NCI-H128 (cell line): ENCODE measurements at regions not wholly inside any gene's neighbourhood (a gene's known extent, or its start where the extent isn't known, plus 50 kb on each side); places are given as distances from the start of the nearest gene placed in this dataset.

Experiments used
- DNase-seq: peaks from one replicate; lab custom pipeline; 2025; ENCODE audit not compliant: unreplicated experiment; lab: John Stamatoyannopoulos, UW

DNA sequence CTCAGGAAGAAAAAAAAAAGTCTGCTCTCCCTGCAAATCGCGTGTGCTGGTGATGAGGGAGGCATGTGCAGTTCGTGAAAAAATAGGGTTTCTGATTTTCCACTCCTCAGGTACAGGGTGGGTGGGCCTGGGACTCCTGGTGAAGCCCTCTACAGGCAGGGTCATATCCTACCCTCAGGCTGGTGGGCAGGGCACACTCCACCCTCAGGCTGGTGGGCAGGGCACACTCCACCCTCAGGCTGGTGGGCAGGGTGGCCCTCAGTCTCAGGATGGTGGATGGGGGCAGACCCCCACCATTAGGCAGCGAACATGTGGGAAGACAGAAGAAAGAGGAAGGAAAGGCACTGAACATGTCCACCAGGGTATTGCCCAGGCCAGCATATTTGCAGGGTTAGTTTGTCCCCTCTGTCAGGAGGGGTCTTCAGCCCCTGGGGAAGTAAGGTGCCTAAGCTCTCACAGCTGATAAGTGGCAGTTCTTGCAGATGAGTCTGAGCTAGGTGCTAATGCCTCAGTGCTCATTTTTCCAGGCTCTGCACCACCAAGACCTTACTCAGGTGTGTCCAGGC, 95.2 kb upstream of the RAB6C start:
- DNase-seq, result no peak

GRCh38 chr2:129885735-129886134, 93.7 kb upstream of the RAB6C start:
- DNase-seq, result no peak

DNA sequence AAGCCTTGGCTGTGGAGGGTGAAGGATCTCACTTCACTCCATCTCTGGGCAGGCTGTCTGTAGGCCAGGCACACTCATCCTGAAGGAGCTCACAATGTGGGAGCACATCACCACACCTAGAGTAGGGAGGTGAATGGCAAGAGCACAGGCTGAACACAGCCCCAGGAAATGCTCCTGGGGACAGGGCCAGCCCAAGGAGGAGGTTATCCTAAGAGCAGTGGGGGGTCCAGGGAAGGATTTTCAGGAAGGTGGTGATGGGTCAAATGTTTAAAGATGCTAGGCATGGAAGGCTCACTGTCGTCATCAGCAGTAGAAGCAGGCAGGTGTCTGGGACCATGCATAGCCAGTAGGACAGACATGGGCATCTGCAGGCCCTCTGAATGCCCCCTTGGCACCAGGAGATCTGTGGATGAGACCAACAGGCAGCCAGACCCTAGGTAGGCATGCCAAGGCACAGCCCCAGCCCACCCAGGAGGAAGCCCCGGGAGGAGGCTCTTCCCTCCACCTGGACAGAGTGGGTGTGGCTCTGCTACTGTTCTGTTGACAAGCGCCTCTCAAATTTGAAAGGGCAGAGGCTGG, 91.7 kb upstream of the RAB6C start:
- no peak for DNase-seq

DNA sequence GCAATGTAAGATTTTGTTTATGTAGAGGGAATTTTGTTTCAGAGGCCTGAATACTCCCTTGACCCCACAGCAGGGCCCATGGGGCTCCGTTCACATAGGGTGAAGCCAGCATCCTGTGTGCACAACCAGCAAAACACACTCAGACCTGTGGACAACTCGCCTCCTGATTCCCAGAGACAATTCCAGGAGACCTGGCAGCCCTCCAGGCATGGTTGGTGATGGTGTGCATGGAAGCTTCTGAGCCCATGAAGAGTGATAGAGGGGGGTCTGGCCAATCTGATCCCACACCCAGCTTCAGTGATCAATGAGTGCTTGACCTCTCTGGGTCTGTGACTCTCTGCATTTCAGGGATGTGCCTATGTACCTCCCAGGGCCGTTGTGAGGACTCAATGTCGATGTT, 91.0 kb upstream of the RAB6C start:
- DNase-seq, result no peak

- no peak for DNase-seq
Observed at GRCh38 chr2:129888896-129889295, 90.6 kb upstream of the RAB6C start.

DNA sequence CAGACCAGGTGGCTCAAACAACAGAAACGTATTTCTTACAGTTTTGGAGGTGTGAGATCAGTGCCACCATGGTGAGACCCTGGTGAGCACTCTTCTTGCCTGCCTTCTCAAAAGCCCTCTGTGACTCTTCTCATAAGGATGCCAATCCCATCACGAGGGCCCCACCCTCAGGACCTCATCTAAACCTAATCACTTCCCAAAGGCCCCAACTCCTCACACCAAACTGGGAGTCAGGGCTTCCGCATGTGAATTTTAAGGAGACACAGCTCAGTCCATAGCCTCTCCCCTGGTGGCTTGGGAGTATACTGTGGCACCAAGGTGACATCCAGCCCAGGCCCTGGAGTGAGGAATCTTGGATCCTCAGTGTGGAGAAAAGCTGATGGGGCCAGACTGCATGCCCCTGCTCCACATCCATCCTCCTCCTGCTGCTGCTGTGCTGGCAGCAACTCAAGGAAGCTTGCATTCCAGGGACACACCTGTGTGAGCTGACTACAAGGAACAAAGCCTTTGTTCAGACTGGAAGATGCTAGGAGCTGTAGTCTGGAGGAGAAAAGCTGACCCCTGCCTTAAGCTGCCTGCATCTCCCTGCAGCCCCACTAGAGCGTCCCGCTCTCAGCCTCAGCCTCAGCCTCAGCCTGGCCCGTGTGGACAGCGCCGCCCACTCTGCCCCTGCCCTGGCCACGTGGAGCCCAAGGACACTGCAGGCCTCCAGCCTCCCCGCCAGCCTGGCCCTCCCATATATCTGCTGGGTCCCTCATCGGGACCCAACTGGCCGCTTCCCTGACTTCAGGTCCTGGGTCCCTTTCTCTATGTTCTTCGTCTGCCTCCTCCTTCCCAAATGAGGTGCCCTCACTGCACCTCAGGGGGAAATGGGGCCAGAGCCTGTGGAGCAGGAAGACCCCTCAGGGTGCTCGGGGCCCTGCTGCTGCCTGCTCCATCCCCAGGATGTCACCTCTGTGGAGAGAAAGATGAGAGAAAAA, 87.8 kb upstream of the RAB6C start:
- DNase-seq, result no peak

GRCh38 chr2:129892360-129892759, 87.1 kb upstream of the RAB6C start:
- DNase-seq, result no peak

DNA sequence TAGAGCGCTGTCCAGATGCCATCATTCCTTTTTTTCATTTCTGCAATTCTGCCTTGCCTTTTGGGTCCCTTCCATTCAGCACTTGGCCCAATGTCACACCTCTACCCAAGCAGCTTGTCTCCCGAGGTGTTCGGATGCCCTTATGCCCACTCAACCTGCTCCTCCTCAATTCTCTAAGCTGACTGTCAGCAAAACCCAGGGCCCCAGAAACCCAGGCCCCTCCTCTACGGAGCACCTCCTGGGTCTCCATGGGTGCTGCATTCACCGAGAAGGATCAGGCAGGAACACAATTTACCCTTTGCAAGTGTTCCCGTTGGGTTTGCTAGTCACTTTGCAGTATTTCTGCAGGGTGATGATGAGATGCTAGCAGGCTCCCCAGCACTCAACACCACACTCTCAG, 86.7 kb upstream of the RAB6C start:
- no peak for DNase-seq

DNA sequence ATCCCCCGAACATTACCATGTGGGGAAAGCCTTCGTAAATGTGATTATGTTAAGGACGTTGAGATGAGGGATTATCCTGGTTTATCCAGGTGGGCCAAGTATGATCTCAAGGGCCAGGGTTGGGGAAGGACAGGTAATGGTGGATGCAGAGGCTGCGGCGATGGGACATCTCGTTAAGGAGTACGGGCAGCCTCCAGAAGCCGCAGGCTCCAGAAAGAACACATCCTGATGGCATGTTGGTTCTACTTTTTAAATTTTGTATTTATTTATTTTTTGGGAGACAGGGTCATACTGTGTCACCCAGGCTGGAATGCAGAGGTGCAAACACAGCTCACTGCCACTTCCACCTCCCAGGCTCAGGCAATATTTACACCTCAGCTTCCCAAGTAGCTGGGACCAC, 86.2 kb upstream of the RAB6C start:
- DNase-seq, result no peak

GRCh38 chr2:129894616-129895015, 84.8 kb upstream of the RAB6C start:
- DNase-seq, result no peak

DNA sequence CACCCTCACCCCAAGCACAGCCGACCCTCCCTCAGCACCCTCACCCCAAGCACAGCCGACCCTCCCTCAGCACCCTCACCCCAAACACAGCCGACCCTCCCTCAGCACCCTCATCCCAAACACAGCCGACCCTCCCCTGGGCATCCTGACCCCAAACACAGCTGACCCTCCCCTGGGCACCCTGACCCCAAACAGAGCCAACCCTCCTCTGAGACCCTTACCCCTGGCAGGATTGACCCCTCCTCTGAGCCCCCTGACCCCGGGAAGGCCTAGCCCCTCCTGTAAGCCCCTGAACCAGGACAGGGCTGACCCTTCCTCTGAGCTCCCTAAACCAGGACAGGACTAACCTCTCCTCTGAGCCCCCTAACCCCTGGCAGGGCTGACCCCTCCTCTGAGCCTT, 84.4 kb upstream of the RAB6C start:
- no peak for DNase-seq

DNA sequence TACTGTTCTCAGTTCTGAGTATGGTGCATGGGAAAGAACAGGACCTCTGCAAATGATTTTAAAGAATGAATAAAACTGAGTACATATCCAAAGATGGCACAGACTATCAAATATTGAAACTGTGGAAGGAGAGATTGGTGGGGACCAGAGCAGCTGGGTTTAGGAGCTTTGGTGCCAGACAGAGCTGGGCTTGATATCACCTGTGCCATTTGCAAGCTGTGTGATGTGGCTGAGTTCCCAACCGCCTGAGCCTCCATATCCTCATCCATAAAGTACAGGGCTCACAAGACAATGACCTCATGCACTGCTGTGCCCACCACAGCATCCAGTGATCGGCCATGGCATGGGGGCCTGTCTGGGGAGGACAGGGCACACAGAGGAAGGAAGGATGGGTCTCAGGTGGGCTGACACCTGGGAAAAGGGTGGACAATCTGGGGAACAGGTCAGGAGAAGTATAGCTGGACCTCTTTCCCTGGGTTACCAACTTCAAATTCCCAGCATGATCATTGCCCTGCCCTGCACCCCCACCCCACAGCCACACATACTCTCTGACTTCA, 83.9 kb upstream of the RAB6C start:
- DNase-seq, result no peak

DNA sequence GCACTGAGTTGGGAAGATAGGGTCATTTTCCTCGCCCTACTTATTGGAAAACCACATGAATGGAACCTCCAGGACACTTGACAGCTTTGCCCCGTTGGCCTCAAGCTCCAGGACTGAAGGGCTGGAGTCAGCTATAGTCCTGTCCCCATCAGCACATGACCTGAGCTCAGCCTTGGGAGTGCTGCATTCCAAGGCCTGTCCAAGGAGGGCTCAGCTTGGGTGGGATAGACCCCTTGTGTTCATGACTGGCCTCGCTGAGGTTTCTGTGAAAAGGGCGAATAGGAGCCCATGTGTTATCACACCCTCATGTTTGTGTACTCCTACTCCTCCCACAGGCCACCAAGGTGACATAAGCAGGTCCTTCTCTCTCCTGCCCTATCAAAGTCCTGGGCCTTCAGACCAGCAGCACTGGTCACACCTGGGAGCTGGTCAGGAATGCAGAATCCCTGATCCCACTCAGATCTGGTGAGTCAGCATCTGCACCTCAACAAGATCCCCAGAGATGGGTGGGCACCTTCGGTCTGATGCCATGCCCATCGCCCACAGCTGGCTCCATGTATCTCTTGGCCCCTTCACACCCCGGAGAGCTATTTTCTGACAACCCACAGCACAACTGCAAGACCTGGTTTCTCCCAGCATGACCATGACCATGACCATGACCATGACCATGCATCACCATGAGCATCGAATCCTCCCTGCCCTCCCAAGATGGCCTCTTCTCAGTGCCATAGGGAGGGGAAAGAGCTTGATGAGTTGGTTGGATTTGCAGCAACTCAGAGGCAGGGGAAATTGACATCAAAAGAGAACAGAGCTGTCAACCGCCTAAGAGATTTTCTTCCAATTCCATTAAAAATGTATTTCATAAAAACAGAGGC, 83.0 kb upstream of the RAB6C start:
- DNase-seq, result no peak

DNA sequence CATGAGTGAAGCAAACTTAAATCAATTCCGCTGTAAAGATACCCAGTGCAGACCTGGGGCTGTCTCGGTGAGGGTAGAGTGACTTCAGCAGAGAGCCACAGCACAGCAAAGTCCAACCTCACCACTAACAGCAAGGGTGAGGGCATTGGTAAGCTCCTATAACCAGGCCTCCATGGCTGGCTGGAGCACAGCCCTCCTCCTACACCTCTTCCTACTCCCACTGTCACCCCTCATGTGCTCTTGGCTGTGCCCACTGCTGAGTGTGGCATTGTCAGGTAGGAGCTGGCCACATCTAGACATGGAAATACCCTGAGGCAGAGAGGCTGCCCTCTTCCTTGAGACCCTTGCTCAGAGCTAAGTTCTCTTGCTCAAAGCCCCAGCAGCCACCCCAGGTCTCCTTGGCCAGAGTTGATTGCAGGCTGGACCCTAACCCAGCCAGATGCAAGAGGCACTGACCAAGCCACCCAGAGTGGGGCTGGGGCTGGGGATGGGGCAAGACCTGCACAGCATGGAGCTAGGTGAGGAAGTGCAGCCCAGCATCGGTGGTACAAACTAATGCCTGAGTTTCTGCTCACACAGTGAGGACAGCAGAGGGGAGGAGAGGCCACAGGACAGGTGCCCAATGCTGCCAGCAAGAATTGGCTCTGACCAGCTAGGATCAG, 77.6 kb upstream of the RAB6C start:
- DNase-seq, result no peak

DNA sequence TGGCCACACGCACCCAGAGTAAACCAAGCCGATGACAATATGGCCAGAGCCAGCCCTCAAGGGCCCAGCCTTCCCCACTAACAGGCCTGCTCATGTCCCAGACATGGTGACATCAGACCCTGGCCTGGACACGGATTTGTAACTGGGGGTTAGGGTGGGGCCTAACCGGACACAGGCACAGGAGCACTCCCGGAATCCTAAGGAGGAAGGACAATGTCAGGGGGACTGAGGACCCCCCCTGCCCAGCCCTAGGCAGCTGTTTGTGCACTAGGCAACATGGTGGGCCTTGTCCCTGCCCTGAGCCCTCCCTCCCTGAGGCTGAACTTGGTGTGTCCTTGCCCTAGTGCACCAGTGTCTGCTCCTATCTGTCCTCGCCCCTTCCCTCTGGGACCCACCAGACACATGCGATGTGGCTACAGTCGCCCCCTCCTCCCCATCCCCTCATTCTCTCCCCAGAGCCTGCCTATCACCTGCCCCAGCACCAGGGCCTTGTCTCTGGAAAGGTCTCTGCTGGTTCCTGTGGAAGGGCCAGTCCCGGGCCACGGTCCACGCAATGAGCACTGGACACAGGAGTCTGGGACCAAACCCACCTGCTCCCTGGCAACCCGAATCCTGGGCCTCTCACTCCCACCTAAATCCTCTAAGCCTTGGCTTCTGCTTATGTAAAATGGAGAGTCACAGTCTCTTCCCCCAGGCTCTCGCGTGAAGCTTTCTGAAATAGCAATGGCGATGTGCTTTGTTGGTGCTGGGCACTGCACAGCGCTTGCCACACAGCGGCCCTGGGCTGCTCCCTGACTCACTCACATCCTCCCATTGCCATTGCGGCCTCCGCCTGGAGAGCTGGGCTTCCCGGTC, 76.5 kb upstream of the RAB6C start:
- DNase-seq, result no peak

GRCh38 chr2:129903586-129904425, 75.7 kb upstream of the RAB6C start:
- no peak for DNase-seq

GRCh38 chr2:129904532-129905446, 74.7 kb upstream of the RAB6C start:
- DNase-seq, result no peak

DNA sequence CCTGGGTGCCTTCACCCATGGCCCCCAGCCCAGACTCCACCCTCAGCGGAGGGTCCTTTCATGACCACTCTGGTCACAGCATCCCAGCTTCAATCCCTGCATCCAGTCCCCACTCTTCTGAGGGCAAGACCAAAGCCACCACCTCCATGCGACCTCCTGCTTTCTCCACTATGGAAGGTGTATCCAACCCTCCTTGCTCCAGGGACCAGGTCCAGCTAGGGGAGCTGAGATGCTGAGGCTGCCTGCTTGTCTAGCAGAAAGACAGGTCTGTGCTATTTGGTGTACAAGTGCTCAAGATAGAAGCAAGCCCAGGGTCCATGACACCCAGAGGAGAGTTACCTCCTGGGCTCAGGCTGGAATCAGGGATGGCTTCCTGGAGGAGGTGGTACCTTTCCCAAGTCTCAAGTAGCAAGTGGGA, 73.8 kb upstream of the RAB6C start:
- no peak for DNase-seq
